Astrocyte (in vitro differentiated cells and primary cell): ENCODE measurements at regions not wholly inside any gene's neighbourhood (a gene's known extent, or its start where the extent isn't known, plus 50 kb on each side); places are given as distances from the start of the nearest gene placed in this dataset.

Source experiments
- DNase-seq: peaks from one replicate; pipeline ENCODE4 v3.0.0-alpha.2; 2010; ENCODE audit warnings: low read depth
- FAIRE-seq: peaks from 2 replicates; lab custom pipeline; 2011; peaks lifted over from hg19 to GRCh38; lab: Jason Lieb, UNC
- H2AFZ ChIP-seq: 2 replicates; pipeline ENCODE4 v1.6.0; 2012; ENCODE audit warnings: low read depth, low read length, inconsistent platforms
- H3K27ac ChIP-seq: 2 replicates; pipeline ENCODE4 v1.5.1; 2011; ENCODE audit warnings: low read depth, low read length, inconsistent platforms
- H3K27me3 ChIP-seq: 2 replicates; pipeline ENCODE4 v1.6.0; 2011; ENCODE audit warnings: low read length, inconsistent platforms; ENCODE audit not compliant: insufficient read depth
- H3K36me3 ChIP-seq: 2 replicates; pipeline ENCODE4 v1.5.1; 2011; ENCODE audit warnings: low read length, inconsistent platforms; ENCODE audit not compliant: insufficient read depth
- H3K4me1 ChIP-seq: 2 replicates; pipeline ENCODE4 v1.5.1; 2011; ENCODE audit warnings: low read length, inconsistent platforms; ENCODE audit not compliant: insufficient read depth
- H3K4me2 ChIP-seq: 2 replicates; pipeline ENCODE4 v1.6.0; 2012; ENCODE audit warnings: low read length, inconsistent platforms
- H3K4me3 ChIP-seq: 2 replicates; pipeline ENCODE4 v1.5.1; 2011; ENCODE audit warnings: low read depth, mild to moderate bottlenecking, low read length, inconsistent platforms; ENCODE audit not compliant: insufficient read depth
- H3K79me2 ChIP-seq: 2 replicates; pipeline ENCODE4 v1.6.0; 2012; ENCODE audit warnings: mild to moderate bottlenecking, low read length, inconsistent platforms; ENCODE audit not compliant: insufficient read depth
- H3K9ac ChIP-seq: 2 replicates; pipeline ENCODE4 v1.6.0; 2012; ENCODE audit warnings: mild to moderate bottlenecking, low read length, inconsistent platforms
- H3K9me3 ChIP-seq: 2 replicates; pipeline ENCODE4 v1.5.1; 2012; ENCODE audit warnings: low read depth, mild to moderate bottlenecking, low read length, inconsistent platforms; ENCODE audit not compliant: insufficient read depth
- H4K20me1 ChIP-seq: 2 replicates; pipeline ENCODE4 v1.6.0; 2012; ENCODE audit warnings: low read length, inconsistent platforms; ENCODE audit not compliant: insufficient read depth
- H3K27ac Mint-ChIP-seq: one replicate; pipeline ENCODE4 v1.8.0; 2021; ENCODE audit warnings: mild to moderate bottlenecking, mixed read lengths; ENCODE audit not compliant: unreplicated experiment
- H3K27me3 Mint-ChIP-seq: one replicate; pipeline ENCODE4 v1.8.0; 2021; ENCODE audit warnings: low read depth, mixed read lengths; ENCODE audit not compliant: unreplicated experiment
- H3K36me3 Mint-ChIP-seq: one replicate; pipeline ENCODE4 v1.8.0; 2021; ENCODE audit warnings: low read depth, mixed read lengths; ENCODE audit not compliant: unreplicated experiment
- H3K4me1 Mint-ChIP-seq: one replicate; pipeline ENCODE4 v1.8.0; 2021; ENCODE audit warnings: low read depth, mixed read lengths; ENCODE audit not compliant: unreplicated experiment
- H3K4me3 Mint-ChIP-seq: one replicate; pipeline ENCODE4 v1.8.0; 2021; ENCODE audit warnings: mild to moderate bottlenecking, moderate library complexity, mixed read lengths; ENCODE audit not compliant: unreplicated experiment
- H3K9me3 Mint-ChIP-seq: one replicate; pipeline ENCODE4 v1.8.0; 2021; ENCODE audit warnings: mild to moderate bottlenecking, mixed read lengths; ENCODE audit not compliant: unreplicated experiment
- CTCF ChIP-seq: IDR thresholded peaks from 2 replicates; pipeline ENCODE4 v1.5.1; 2011; ENCODE audit warnings: low read depth, mild to moderate bottlenecking, inconsistent platforms, low read length, moderate library complexity; ENCODE audit not compliant: insufficient read depth
- EZH2 ChIP-seq: IDR thresholded peaks from 2 replicates; pipeline ENCODE4 v1.6.1; 2012; ENCODE audit warnings: mild to moderate bottlenecking, low read length, inconsistent platforms; ENCODE audit not compliant: insufficient read depth

- peak overlapping the region; percentile 99 for H3K27ac ChIP-seq
- H3K79me2 ChIP-seq, result no peaks in the 10 kb centered on the region
- no peak for TF ChIP-seq CTCF
- TF ChIP-seq EZH2, result no peak
- H3K4me1 ChIP-seq, result peaks cover 44% of the 10 kb centered on the region
- no peak overlapping the region for H2AFZ ChIP-seq
- no peaks in the 10 kb centered on the region for H3K9me3 Mint-ChIP-seq
- no peak overlapping the region for H3K4me2 ChIP-seq
- H3K36me3 Mint-ChIP-seq, result no peaks in the 10 kb centered on the region
- no peaks in the 10 kb centered on the region for H3K27me3 ChIP-seq
- H3K4me1 Mint-ChIP-seq, result peaks cover 36% of the 10 kb centered on the region
- no peak overlapping the region for H3K4me3 ChIP-seq
- H3K27me3 Mint-ChIP-seq, result no peaks in the 10 kb centered on the region
- no peak for DNase-seq
- no peaks in the 10 kb centered on the region for H3K36me3 ChIP-seq
- peak; percentile 59 for FAIRE-seq
- no peaks in the 10 kb centered on the region for H3K9me3 ChIP-seq
- H3K27ac Mint-ChIP-seq, result peak overlapping the region; percentile 84
- H3K9ac ChIP-seq, result peak overlapping the region; percentile 91
- H3K4me3 Mint-ChIP-seq, result no peak overlapping the region
- no peaks in the 10 kb centered on the region for H4K20me1 ChIP-seq
Measured at GRCh38 chr14:51394384-51394783, 154.3 kb downstream of the TMX1 start.

GRCh38 chr14:51394804-51395203, 154.8 kb downstream of the TMX1 start:
- peak overlapping the region; percentile 91 for H3K9ac ChIP-seq
- peak overlapping the region; percentile 84 for H3K27ac Mint-ChIP-seq
- no peaks in the 10 kb centered on the region for H3K9me3 Mint-ChIP-seq

More at GRCh38 chr14:51394804-51395203, 154.8 kb downstream of the TMX1 start:
- Histone ChIP-seq H3K79me2 (no peaks in the 10 kb centered on the region), H4K20me1 (no peaks in the 10 kb centered on the region), H3K4me2 (peak overlapping the region; percentile 77), H3K4me1 (peaks cover 44% of the 10 kb centered on the region), H3K36me3 (no peaks in the 10 kb centered on the region), H3K27me3 (no peaks in the 10 kb centered on the region), H3K9me3 (no peaks in the 10 kb centered on the region), H3K4me3 (no peak overlapping the region), H3K27ac (peak overlapping the region; percentile 99), H2AFZ (peak overlapping the region; percentile 51)
- FAIRE-seq (no peak), DNase-seq (no peak)
- Mint-ChIP-seq H3K27me3 (no peaks in the 10 kb centered on the region), H3K36me3 (no peaks in the 10 kb centered on the region), H3K4me1 (peaks cover 36% of the 10 kb centered on the region), H3K4me3 (peak overlapping the region; percentile 3)
- TF ChIP-seq CTCF (no peak), EZH2 (no peak)
